HepG2 (cell line): ENCODE measurements at regions not wholly inside any gene's neighbourhood (a gene's known extent, or its start where the extent isn't known, plus 50 kb on each side); places are given as distances from the start of the nearest gene placed in this dataset.

ENCODE experiments used
- CHD4 ChIP-seq: fragments of 200-600 bp; sonication (generic); IDR thresholded peaks from 2 replicates; pipeline ENCODE4 v1.7.0; 2017; ENCODE audit warnings: mild to moderate bottlenecking, low read length, borderline replicate concordance
- DPF2 ChIP-seq: sonication (generic); formaldehyde crosslinking; IDR thresholded peaks from 2 replicates; pipeline ENCODE4 v1.4.0; 2020; ENCODE audit warnings: mild to moderate bottlenecking, low read depth, missing genetic modification reagents, borderline replicate concordance
- FOXA3 ChIP-seq: IDR thresholded peaks from 2 replicates; pipeline ENCODE4 v1.6.1; 2016; ENCODE audit warnings: missing genetic modification reagents, missing compliant biosample characterization
- GATA4 ChIP-seq: sonication (generic); IDR thresholded peaks from 2 replicates; pipeline ENCODE4 v1.6.1; 2016; ENCODE audit warnings: antibody characterized with exemption, low read depth, borderline replicate concordance
- GZF1 ChIP-seq: sonication (generic); formaldehyde crosslinking; IDR thresholded peaks from 2 replicates; pipeline ENCODE4 v1.5.1; 2020; ENCODE audit warnings: mild to moderate bottlenecking, missing genetic modification reagents
- KDM5A ChIP-seq: fragments of 200-600 bp; sonication (generic); IDR thresholded peaks from 2 replicates; pipeline ENCODE4 v1.7.0; 2018; ENCODE audit warnings: antibody characterized with exemption, mild to moderate bottlenecking, low read length, borderline replicate concordance
- RBFOX2 ChIP-seq: fragments of 200-400 bp; formaldehyde crosslinking; IDR thresholded peaks from 2 replicates; pipeline ENCODE4 v1.6.1; 2017; ENCODE audit warnings: low read depth, mild to moderate bottlenecking, low read length
- REPIN1 ChIP-seq: sonication (generic); formaldehyde crosslinking; IDR thresholded peaks from 2 replicates; pipeline ENCODE4 v1.8.0; 2022; ENCODE audit warnings: missing genetic modification reagents, low read depth, mild to moderate bottlenecking, borderline replicate concordance
- SPEN ChIP-seq: sonication (generic); formaldehyde crosslinking; IDR thresholded peaks from 2 replicates; pipeline ENCODE4 v1.5.1; 2020; ENCODE audit warnings: low read depth, mild to moderate bottlenecking, missing genetic modification reagents
- STAG1 ChIP-seq: sonication (generic); formaldehyde crosslinking; IDR thresholded peaks from 2 replicates; pipeline ENCODE4 v1.4.0; 2020; ENCODE audit warnings: missing genetic modification reagents
- TCF7 ChIP-seq: sonication (generic); IDR thresholded peaks from 2 replicates; pipeline ENCODE4 v1.6.1; 2016; ENCODE audit warnings: antibody characterized with exemption, low read depth
- ZNF10 ChIP-seq: sonication (generic); formaldehyde crosslinking; IDR thresholded peaks from 2 replicates; pipeline ENCODE4 v1.4.0; 2020; ENCODE audit warnings: mild to moderate bottlenecking, low read depth, missing genetic modification reagents, borderline replicate concordance
- ZNF251 ChIP-seq: sonication (generic); formaldehyde crosslinking; IDR thresholded peaks from 2 replicates; pipeline ENCODE4 v1.9.0; 2021; ENCODE audit warnings: mild to moderate bottlenecking, missing genetic modification reagents
- ZNF761 ChIP-seq: sonication (generic); formaldehyde crosslinking; conservative IDR thresholded peaks from 2 replicates; pipeline ENCODE4 v1.4.0; 2020; ENCODE audit warnings: mild to moderate bottlenecking, missing genetic modification reagents
- TF ChIP-seq, protein P1 (sequence below): sonication (generic); formaldehyde crosslinking; IDR thresholded peaks from 2 replicates; pipeline ENCODE4 v1.8.1; 2022; ENCODE audit warnings: low read depth, mild to moderate bottlenecking, missing genetic modification reagents
- TF ChIP-seq, protein P2 (sequence below): sonication (generic); formaldehyde crosslinking; IDR thresholded peaks from 2 replicates; pipeline ENCODE4 v1.8.1; 2022; ENCODE audit warnings: mild to moderate bottlenecking, missing genetic modification reagents
- TF ChIP-seq, protein P3 (sequence below): sonication (generic); formaldehyde crosslinking; IDR thresholded peaks from 2 replicates; pipeline ENCODE4 v1.4.0; 2020; ENCODE audit warnings: missing genetic modification reagents
- TF ChIP-seq, protein P4 (sequence below): sonication (generic); formaldehyde crosslinking; IDR thresholded peaks from 2 replicates; pipeline ENCODE4 v1.4.0; 2020; ENCODE audit warnings: missing genetic modification reagents, borderline replicate concordance
- TF ChIP-seq, protein P5 (sequence below): conservative IDR thresholded peaks from 2 replicates; pipeline ENCODE4 v1.6.1; 2018; ENCODE audit warnings: missing genetic modification reagents
- TF ChIP-seq, protein P6 (sequence below): sonication (generic); formaldehyde crosslinking; IDR thresholded peaks from 2 replicates; pipeline ENCODE4 v1.5.1; 2020; ENCODE audit warnings: missing genetic modification reagents, mild to moderate bottlenecking, borderline replicate concordance

DNA sequence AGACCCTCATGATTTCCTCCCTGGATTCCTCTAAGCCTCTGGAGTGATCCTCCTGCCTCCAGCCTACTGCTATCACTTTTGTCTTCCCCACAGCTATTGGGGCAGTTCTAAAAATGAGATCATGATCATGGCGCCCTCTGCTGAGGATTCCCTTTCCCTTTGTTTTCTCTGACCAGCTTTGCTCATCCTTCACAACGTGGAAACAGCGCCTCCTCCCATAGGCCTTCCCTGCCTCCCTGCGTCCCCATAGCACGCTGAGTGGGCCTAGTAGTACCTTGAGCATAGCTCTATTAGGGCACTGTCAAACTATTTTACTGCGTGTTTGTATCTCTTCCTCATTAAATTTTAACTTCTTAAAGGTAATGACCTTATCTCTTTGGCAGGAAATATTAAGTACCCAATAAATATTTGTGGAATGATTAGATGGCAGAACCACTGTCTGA, 207.0 kb upstream of the FANCL start (continued):
- TF ChIP-seq DPF2 (no peak), SPEN (CRISPR knock-in tag) (peak; percentile 42; the same call in 1 of the 2 replicates), CHD4 (no peak), ZNF761 (CRISPR knock-in tag) (no peak), STAG1 (peak; percentile 98), GATA4 (no peak), KDM5A (no peak), GZF1 (CRISPR knock-in tag) (no peak), RBFOX2 (no peak), REPIN1 (CRISPR knock-in tag) (peak; percentile 74; the same call in 1 of the 2 replicates), TCF7 (no peak), FOXA3 (peak; percentile 50; the same call in 1 of the 2 replicates), ZNF251 (no peak), ZNF10 (CRISPR knock-in tag) (no peak)
- TF ChIP-seq, protein P1, sequence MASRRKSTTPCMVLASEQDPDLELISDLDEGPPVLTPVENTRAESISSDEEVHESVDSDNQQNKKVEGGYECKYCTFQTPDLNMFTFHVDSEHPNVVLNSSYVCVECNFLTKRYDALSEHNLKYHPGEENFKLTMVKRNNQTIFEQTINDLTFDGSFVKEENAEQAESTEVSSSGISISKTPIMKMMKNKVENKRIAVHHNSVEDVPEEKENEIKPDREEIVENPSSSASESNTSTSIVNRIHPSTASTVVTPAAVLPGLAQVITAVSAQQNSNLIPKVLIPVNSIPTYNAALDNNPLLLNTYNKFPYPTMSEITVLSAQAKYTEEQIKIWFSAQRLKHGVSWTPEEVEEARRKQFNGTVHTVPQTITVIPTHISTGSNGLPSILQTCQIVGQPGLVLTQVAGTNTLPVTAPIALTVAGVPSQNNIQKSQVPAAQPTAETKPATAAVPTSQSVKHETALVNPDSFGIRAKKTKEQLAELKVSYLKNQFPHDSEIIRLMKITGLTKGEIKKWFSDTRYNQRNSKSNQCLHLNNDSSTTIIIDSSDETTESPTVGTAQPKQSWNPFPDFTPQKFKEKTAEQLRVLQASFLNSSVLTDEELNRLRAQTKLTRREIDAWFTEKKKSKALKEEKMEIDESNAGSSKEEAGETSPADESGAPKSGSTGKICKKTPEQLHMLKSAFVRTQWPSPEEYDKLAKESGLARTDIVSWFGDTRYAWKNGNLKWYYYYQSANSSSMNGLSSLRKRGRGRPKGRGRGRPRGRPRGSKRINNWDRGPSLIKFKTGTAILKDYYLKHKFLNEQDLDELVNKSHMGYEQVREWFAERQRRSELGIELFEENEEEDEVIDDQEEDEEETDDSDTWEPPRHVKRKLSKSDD (CRISPR knock-in tag), result no peak
- TF ChIP-seq, protein P2, sequence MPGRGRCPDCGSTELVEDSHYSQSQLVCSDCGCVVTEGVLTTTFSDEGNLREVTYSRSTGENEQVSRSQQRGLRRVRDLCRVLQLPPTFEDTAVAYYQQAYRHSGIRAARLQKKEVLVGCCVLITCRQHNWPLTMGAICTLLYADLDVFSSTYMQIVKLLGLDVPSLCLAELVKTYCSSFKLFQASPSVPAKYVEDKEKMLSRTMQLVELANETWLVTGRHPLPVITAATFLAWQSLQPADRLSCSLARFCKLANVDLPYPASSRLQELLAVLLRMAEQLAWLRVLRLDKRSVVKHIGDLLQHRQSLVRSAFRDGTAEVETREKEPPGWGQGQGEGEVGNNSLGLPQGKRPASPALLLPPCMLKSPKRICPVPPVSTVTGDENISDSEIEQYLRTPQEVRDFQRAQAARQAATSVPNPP (CRISPR knock-in tag), result no peak
- TF ChIP-seq, protein P3, sequence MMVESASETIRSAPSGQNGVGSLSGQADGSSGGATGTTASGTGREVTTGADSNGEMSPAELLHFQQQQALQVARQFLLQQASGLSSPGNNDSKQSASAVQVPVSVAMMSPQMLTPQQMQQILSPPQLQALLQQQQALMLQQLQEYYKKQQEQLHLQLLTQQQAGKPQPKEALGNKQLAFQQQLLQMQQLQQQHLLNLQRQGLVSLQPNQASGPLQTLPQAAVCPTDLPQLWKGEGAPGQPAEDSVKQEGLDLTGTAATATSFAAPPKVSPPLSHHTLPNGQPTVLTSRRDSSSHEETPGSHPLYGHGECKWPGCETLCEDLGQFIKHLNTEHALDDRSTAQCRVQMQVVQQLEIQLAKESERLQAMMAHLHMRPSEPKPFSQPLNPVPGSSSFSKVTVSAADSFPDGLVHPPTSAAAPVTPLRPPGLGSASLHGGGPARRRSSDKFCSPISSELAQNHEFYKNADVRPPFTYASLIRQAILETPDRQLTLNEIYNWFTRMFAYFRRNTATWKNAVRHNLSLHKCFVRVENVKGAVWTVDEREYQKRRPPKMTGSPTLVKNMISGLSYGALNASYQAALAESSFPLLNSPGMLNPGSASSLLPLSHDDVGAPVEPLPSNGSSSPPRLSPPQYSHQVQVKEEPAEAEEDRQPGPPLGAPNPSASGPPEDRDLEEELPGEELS (CRISPR knock-in tag), result no peak
- TF ChIP-seq, protein P4, sequence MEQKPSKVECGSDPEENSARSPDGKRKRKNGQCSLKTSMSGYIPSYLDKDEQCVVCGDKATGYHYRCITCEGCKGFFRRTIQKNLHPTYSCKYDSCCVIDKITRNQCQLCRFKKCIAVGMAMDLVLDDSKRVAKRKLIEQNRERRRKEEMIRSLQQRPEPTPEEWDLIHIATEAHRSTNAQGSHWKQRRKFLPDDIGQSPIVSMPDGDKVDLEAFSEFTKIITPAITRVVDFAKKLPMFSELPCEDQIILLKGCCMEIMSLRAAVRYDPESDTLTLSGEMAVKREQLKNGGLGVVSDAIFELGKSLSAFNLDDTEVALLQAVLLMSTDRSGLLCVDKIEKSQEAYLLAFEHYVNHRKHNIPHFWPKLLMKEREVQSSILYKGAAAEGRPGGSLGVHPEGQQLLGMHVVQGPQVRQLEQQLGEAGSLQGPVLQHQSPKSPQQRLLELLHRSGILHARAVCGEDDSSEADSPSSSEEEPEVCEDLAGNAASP, result peak; percentile 53; the same call in 1 of the 2 replicates
- TF ChIP-seq, protein P5, sequence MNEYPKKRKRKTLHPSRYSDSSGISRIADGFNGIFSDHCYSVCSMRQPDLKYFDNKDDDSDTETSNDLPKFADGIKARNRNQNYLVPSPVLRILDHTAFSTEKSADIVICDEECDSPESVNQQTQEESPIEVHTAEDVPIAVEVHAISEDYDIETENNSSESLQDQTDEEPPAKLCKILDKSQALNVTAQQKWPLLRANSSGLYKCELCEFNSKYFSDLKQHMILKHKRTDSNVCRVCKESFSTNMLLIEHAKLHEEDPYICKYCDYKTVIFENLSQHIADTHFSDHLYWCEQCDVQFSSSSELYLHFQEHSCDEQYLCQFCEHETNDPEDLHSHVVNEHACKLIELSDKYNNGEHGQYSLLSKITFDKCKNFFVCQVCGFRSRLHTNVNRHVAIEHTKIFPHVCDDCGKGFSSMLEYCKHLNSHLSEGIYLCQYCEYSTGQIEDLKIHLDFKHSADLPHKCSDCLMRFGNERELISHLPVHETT (CRISPR knock-in tag), result no peak
- TF ChIP-seq, protein P6, sequence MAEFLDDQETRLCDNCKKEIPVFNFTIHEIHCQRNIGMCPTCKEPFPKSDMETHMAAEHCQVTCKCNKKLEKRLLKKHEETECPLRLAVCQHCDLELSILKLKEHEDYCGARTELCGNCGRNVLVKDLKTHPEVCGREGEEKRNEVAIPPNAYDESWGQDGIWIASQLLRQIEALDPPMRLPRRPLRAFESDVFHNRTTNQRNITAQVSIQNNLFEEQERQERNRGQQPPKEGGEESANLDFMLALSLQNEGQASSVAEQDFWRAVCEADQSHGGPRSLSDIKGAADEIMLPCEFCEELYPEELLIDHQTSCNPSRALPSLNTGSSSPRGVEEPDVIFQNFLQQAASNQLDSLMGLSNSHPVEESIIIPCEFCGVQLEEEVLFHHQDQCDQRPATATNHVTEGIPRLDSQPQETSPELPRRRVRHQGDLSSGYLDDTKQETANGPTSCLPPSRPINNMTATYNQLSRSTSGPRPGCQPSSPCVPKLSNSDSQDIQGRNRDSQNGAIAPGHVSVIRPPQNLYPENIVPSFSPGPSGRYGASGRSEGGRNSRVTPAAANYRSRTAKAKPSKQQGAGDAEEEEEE (CRISPR knock-in tag), result no peak
